ENCODE measurements at regions not wholly inside any gene's neighbourhood (a gene's known extent, or its start where the extent isn't known, plus 50 kb on each side); places are given as distances from the start of the nearest gene placed in this dataset.

- Histone ChIP-seq H3K27me3 (ENCODE audit: insufficient read depth, low read depth) (no peaks in the 10 kb centered on the region), H3K4me1 (ENCODE audit: low read depth, poor library complexity, severe bottlenecking) (no peaks in the 10 kb centered on the region), H3K9ac (no peak overlapping the region), H2AFZ (ENCODE audit: low read depth) (no peak overlapping the region), H3K27ac (no peak overlapping the region), H4K20me1 (ENCODE audit: insufficient read depth) (no peaks in the 10 kb centered on the region), H3K4me3 (IDR thresholded peaks at IDR 0.05; ENCODE audit: insufficient read depth, low read depth, low read length) (no peak overlapping the region), H3K79me2 (ENCODE audit: insufficient read depth, low read depth) (no peaks in the 10 kb centered on the region), H3K4me2 (no peak overlapping the region), H3K36me3 (ENCODE audit: insufficient read depth) (no peaks in the 10 kb centered on the region)
- TF ChIP-seq, protein P1, sequence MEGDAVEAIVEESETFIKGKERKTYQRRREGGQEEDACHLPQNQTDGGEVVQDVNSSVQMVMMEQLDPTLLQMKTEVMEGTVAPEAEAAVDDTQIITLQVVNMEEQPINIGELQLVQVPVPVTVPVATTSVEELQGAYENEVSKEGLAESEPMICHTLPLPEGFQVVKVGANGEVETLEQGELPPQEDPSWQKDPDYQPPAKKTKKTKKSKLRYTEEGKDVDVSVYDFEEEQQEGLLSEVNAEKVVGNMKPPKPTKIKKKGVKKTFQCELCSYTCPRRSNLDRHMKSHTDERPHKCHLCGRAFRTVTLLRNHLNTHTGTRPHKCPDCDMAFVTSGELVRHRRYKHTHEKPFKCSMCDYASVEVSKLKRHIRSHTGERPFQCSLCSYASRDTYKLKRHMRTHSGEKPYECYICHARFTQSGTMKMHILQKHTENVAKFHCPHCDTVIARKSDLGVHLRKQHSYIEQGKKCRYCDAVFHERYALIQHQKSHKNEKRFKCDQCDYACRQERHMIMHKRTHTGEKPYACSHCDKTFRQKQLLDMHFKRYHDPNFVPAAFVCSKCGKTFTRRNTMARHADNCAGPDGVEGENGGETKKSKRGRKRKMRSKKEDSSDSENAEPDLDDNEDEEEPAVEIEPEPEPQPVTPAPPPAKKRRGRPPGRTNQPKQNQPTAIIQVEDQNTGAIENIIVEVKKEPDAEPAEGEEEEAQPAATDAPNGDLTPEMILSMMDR (conservative IDR thresholded peaks at IDR 0.05; ENCODE audit: low read depth, low read length) = no peak
Observed at GRCh38 chrX:113956936-113957335, 627.0 kb upstream of the HTR2C start.

- Histone ChIP-seq H3K79me2 (ENCODE audit: insufficient read depth, low read depth) (no peaks in the 10 kb centered on the region), H3K4me3 (IDR thresholded peaks at IDR 0.05; ENCODE audit: insufficient read depth, low read depth, low read length) (no peak overlapping the region), H3K36me3 (ENCODE audit: insufficient read depth) (no peaks in the 10 kb centered on the region), H3K4me1 (ENCODE audit: low read depth, poor library complexity, severe bottlenecking) (no peaks in the 10 kb centered on the region), H3K27me3 (ENCODE audit: insufficient read depth, low read depth) (no peaks in the 10 kb centered on the region), H3K4me2 (no peak overlapping the region), H4K20me1 (ENCODE audit: insufficient read depth) (no peaks in the 10 kb centered on the region), H3K27ac (no peak overlapping the region), H2AFZ (ENCODE audit: low read depth) (no peak overlapping the region), H3K9ac (no peak overlapping the region)
- TF ChIP-seq, protein P1 (conservative IDR thresholded peaks at IDR 0.05; ENCODE audit: low read depth, low read length) = no peak
Observed at GRCh38 chrX:113954297-113954696, 629.6 kb upstream of the HTR2C start.

DNA sequence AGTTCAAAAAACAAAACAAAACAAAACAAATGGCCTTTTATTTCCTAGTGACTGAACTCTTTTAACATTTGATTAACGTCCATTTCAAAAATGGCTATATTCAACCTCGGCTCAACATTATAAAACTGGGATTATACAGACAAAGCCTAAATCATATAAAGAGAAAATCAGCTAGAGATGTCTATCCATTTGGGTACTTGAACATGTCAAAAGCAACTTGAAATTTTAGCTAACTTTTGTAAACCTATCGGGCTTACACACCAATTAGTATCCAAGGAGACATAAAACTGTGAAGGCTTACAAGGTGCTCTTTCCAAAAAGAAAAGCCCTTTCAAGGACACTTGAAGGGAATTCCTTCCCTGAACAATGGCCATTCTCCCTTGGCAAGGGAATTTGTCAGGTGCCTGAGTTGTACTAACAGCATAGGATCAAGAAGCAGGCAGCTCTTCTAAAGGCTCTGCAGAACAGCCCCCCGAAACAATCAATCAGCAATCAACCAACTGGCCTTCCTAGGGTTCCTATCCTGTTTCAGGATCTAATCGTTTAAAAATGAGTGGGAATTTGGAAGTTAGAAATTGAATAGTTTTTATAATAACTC lies 633.7 kb upstream of the HTR2C start:
- Histone ChIP-seq H3K4me2 (no peak overlapping the region), H4K20me1 (ENCODE audit: insufficient read depth) (no peaks in the 10 kb centered on the region)
- TF ChIP-seq, protein P1 (conservative IDR thresholded peaks at IDR 0.05; ENCODE audit: low read depth, low read length) = no peak

GRCh38 chrX:113947548-113947947 lies 636.3 kb upstream of the HTR2C start:
- Histone ChIP-seq H3K79me2 (ENCODE audit: insufficient read depth, low read depth) (no peaks in the 10 kb centered on the region), H3K4me2 (no peak overlapping the region), H3K27ac (no peak overlapping the region), H3K4me1 (ENCODE audit: low read depth, poor library complexity, severe bottlenecking) (no peaks in the 10 kb centered on the region), H3K27me3 (ENCODE audit: insufficient read depth, low read depth) (no peaks in the 10 kb centered on the region), H2AFZ (ENCODE audit: low read depth) (no peak overlapping the region), H3K36me3 (ENCODE audit: insufficient read depth) (no peaks in the 10 kb centered on the region), H3K4me3 (IDR thresholded peaks at IDR 0.05; ENCODE audit: insufficient read depth, low read depth, low read length) (no peak overlapping the region), H4K20me1 (ENCODE audit: insufficient read depth) (no peaks in the 10 kb centered on the region), H3K9ac (no peak overlapping the region)
- TF ChIP-seq, protein P1 (conservative IDR thresholded peaks at IDR 0.05; ENCODE audit: low read depth, low read length) = no peak

More for the DNA sequence above, 633.7 kb upstream of the HTR2C start:
- Histone ChIP-seq H3K27ac (no peak overlapping the region), H3K4me3 (IDR thresholded peaks at IDR 0.05; ENCODE audit: insufficient read depth, low read depth, low read length) (no peak overlapping the region), H3K27me3 (ENCODE audit: insufficient read depth, low read depth) (no peaks in the 10 kb centered on the region), H3K36me3 (ENCODE audit: insufficient read depth) (no peaks in the 10 kb centered on the region), H3K9ac (no peak overlapping the region), H3K4me1 (ENCODE audit: low read depth, poor library complexity, severe bottlenecking) (no peaks in the 10 kb centered on the region), H2AFZ (ENCODE audit: low read depth) (no peak overlapping the region), H3K79me2 (ENCODE audit: insufficient read depth, low read depth) (no peaks in the 10 kb centered on the region)
